ENCODE measurements at regions not wholly inside any gene's neighbourhood (a gene's known extent, or its start where the extent isn't known, plus 50 kb on each side); places are given as distances from the start of the nearest gene placed in this dataset.

DNA sequence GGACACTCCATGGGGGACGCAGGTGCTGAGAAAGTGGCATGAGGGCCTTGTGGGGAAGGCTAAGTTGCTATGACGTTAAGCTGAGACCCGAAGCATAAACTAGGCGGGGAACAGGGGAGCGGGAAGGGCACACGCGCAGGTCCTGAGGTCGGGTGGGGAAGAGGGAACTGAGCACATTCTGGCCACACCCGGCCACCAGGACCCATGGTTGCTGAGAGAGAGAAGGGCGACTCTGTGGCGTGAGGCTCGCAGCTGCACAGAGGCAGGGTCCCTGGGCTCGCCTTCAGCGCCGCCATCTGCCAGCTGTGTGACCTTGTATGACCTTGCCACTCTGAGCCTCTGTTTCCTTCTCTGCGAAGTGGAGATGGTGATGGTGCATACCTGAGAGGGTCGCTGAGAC lies 182.5 kb downstream of the PHETA1 start:
- TF ChIP-seq CTCF (IDR thresholded peaks at IDR 0.05) (no peak), POLR2A (IDR thresholded peaks at IDR 0.05) (no peak)
